ENCODE measurements at regions not wholly inside any gene's neighbourhood (a gene's known extent, or its start where the extent isn't known, plus 50 kb on each side); places are given as distances from the start of the nearest gene placed in this dataset.

DNA sequence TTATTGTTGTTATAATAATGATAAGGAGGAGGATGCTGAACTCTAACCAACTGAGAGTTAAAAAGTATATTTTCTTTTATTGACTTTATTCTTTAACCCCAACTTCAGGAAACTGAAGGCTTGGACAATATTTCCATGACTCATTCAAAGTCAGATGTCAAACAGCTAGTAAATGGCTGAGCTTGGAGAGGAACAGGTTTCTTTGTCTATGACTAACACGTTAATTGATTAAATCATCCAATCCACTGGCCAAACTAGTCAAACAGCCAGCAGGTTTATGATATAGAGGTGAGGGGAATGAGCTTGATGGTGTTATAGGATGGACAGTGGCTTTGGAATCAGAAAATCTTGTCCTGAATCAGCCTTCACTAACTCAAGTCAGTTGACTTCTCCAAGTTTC, 119.1 kb upstream of the WDR11 start:
- in situ Hi-C loops (cut with MboI) = no loop called here
- Histone ChIP-seq H3K4me2 (ENCODE audit: control insufficient read depth, insufficient read depth) (no peak overlapping the region), H3K9ac (ENCODE audit: control insufficient read depth, insufficient read depth, low read length) (no peak overlapping the region), H3K4me3 (no peak overlapping the region), H3K9me3 (replicated peaks; ENCODE audit: control insufficient read depth, insufficient read depth, low read length) (no peaks in the 10 kb centered on the region), H3K79me2 (ENCODE audit: control insufficient read depth, insufficient read depth, low read length) (no peaks in the 10 kb centered on the region), H3K27me3 (replicated peaks in 1 of 2; ENCODE audit: control insufficient read depth in 2 of 2, insufficient read depth in 2 of 2, low read length in 1 of 2) (no peaks in the 10 kb centered on the region), H3K27ac (ENCODE audit: control insufficient read depth, insufficient read depth) (no peak overlapping the region), H4K20me1 (ENCODE audit: control insufficient read depth, insufficient read depth) (no peaks in the 10 kb centered on the region), H3K36me3 (ENCODE audit: control insufficient read depth in 2 of 2, insufficient read depth in 2 of 2, low read length in 1 of 2) (no peaks in the 10 kb centered on the region), H3K4me1 (ENCODE audit: control insufficient read depth, insufficient read depth, low read length) (no peaks in the 10 kb centered on the region), H2AFZ (ENCODE audit: control insufficient read depth, low read depth, low read length) (no peak overlapping the region)
- DNase-seq (ENCODE audit: low read depth, low spot score) = no peak
- no peak for FAIRE-seq
- ChIA-PET SMC1A (ENCODE audit: uncharacterized antibody, unreplicated experiment) (interaction anchor here (0.9 kb wide), 1 partner anchor 308 kb away, joined by 3 read pairs; no protein-coding TSS in a partner anchor), CTCF (interaction anchor here (0.6 kb wide), 1 partner anchor 173 kb away, joined by 3 read pairs; no protein-coding TSS in a partner anchor), POLR2A (no interaction called here), RAD21 (ENCODE audit: unreplicated experiment) (no interaction called here)
- intact Hi-C loops (cut with micrococcal nuclease; ENCODE audit: unreplicated experiment) = loop anchor here (10.0 kb wide), 1 partner anchor 507 kb away; no protein-coding TSS in a partner anchor
- TF ChIP-seq, protein P1, sequence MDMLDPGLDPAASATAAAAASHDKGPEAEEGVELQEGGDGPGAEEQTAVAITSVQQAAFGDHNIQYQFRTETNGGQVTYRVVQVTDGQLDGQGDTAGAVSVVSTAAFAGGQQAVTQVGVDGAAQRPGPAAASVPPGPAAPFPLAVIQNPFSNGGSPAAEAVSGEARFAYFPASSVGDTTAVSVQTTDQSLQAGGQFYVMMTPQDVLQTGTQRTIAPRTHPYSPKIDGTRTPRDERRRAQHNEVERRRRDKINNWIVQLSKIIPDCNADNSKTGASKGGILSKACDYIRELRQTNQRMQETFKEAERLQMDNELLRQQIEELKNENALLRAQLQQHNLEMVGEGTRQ (IDR thresholded peaks at IDR 0.05; ENCODE audit: borderline replicate concordance, low read depth, low read length) = no peak
- no peak for TF ChIP-seq BRCA1 (IDR thresholded peaks at IDR 0.05; ENCODE audit: low read depth, low read length)
- TF ChIP-seq ETV6 (conservative IDR thresholded peaks at IDR 0.05 in 1 of 2, IDR thresholded peaks at IDR 0.05 in 1 of 2; ENCODE audit: borderline replicate concordance in 1 of 2, low read depth in 1 of 2) = no peak
- no peak for TF ChIP-seq RAD51 (IDR thresholded peaks at IDR 0.05)
- no peak for TF ChIP-seq STAT3 (IDR thresholded peaks at IDR 0.05; ENCODE audit: low read depth, low read length)
- TF ChIP-seq SMC3 (IDR thresholded peaks at IDR 0.05; ENCODE audit: borderline replicate concordance, low read length) = no peak
- TF ChIP-seq, protein P2, sequence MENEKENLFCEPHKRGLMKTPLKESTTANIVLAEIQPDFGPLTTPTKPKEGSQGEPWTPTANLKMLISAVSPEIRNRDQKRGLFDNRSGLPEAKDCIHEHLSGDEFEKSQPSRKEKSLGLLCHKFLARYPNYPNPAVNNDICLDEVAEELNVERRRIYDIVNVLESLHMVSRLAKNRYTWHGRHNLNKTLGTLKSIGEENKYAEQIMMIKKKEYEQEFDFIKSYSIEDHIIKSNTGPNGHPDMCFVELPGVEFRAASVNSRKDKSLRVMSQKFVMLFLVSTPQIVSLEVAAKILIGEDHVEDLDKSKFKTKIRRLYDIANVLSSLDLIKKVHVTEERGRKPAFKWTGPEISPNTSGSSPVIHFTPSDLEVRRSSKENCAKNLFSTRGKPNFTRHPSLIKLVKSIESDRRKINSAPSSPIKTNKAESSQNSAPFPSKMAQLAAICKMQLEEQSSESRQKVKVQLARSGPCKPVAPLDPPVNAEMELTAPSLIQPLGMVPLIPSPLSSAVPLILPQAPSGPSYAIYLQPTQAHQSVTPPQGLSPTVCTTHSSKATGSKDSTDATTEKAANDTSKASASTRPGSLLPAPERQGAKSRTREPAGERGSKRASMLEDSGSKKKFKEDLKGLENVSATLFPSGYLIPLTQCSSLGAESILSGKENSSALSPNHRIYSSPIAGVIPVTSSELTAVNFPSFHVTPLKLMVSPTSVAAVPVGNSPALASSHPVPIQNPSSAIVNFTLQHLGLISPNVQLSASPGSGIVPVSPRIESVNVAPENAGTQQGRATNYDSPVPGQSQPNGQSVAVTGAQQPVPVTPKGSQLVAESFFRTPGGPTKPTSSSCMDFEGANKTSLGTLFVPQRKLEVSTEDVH (IDR thresholded peaks at IDR 0.05; ENCODE audit: low read depth, partially characterized antibody) = no peak
- no peak for TF ChIP-seq STAT1 (conservative IDR thresholded peaks at IDR 0.05)
- no peak for TF ChIP-seq CREM (IDR thresholded peaks at IDR 0.05; ENCODE audit: low read depth)
- TF ChIP-seq RFX5 (IDR thresholded peaks at IDR 0.05; ENCODE audit: low read depth, low read length) = no peak
- TF ChIP-seq CHD4 (IDR thresholded peaks at IDR 0.05) = no peak
- TF ChIP-seq FOXM1 (IDR thresholded peaks at IDR 0.05; ENCODE audit: low read depth, low read length) = no peak
- TF ChIP-seq CBX5 (IDR thresholded peaks at IDR 0.05; ENCODE audit: low read depth) = no peak
- no TSS peak for BruUV-seq (replicated peaks)
- no peak for ATAC-seq
- 30% methylated on average over 1 of the region's 1 CpG for WGBS (ENCODE audit: insufficient coverage, insufficient replicate concordance, low lambda C conversion rate, missing lambda C conversion rate)

Measured in GM12878 (cell line).